ENCODE measurements at regions not wholly inside any gene's neighbourhood (a gene's known extent, or its start where the extent isn't known, plus 50 kb on each side); places are given as distances from the start of the nearest gene placed in this dataset.
A peak's percentile ranks its signal among the peaks of the same experiment; 100 is the strongest.

- H3K9ac ChIP-seq (ENCODE audit: extremely low read depth, insufficient read length, low read length), result no peak overlapping the region
- no peak overlapping the region for H2BK5ac ChIP-seq (ENCODE audit: insufficient read length, low read length)
- Mint-ChIP-seq H3K4me1 (peaks cover 0 to 5% of the 10 kb centered on the region in 2 experiments; a peak in 1 of 4 replicates), H3K4me3 (no peak overlapping the region), H3K36me3 (ENCODE audit: insufficient read depth in 1 of 3, low read depth in 3 of 3) (no peaks in the 10 kb centered on the region), H3K27ac (peak overlapping the region in 1 of 3 experiments; percentile 48; a peak in 1 of 7 replicates), H3K9me3 (no peaks in the 10 kb centered on the region), H3K27me3 (ENCODE audit: low read depth) (no peaks in the 10 kb centered on the region)
- no peak for DNase-seq
- H3T11ph ChIP-seq (ENCODE audit: low read length), result no peak overlapping the region
- no peak overlapping the region for H2BK20ac ChIP-seq (ENCODE audit: low read depth, low read length, poor library complexity, severe bottlenecking)
- H3K9me3 ChIP-seq (ENCODE audit: control insufficient read depth, low read depth, low read length), result no peaks in the 10 kb centered on the region
- H4K5ac ChIP-seq (ENCODE audit: insufficient read length, low read depth, low read length), result no peak overlapping the region
- no peak overlapping the region for H2BK12ac ChIP-seq (ENCODE audit: insufficient read length, low read depth, low read length)
- H3K23me2 ChIP-seq (ENCODE audit: insufficient read length, low read depth, low read length, poor library complexity, severe bottlenecking), result no peaks in the 10 kb centered on the region
- H3K18ac ChIP-seq (ENCODE audit: insufficient read length, low read depth, low read length), result no peak overlapping the region
- H4K91ac ChIP-seq (ENCODE audit: insufficient read length, low read depth, low read length), result no peak overlapping the region
- H2BK120ac ChIP-seq (ENCODE audit: low read depth, low read length, poor library complexity, severe bottlenecking), result no peak overlapping the region
- no peak overlapping the region for H3K23ac ChIP-seq (ENCODE audit: insufficient read length, low read depth, low read length)
- no peaks in the 10 kb centered on the region for H3K79me2 ChIP-seq (ENCODE audit: insufficient read depth, low read length)
- H3K4me2 ChIP-seq (ENCODE audit: insufficient read depth, insufficient read length, low read length), result no peak overlapping the region
- no peaks in the 10 kb centered on the region for H3K27me3 ChIP-seq (ENCODE audit: insufficient read depth, low read length)
- no CpG with 5 or more reads among the region's 1 CpG for WGBS (ENCODE audit: extremely low coverage, insufficient read length, low lambda C conversion rate)
- H4K20me1 ChIP-seq (ENCODE audit: control insufficient read depth, insufficient read depth, insufficient read length), result no peaks in the 10 kb centered on the region
- no peak overlapping the region for H2AK5ac ChIP-seq (ENCODE audit: insufficient read length, low read length)
- TF ChIP-seq CTCF (conservative IDR thresholded peaks at IDR 0.05), result no peak
- H4K8ac ChIP-seq (replicated peaks; ENCODE audit: insufficient read length, low read depth, low read length), result no peak overlapping the region
- no peak overlapping the region for H3K56ac ChIP-seq (ENCODE audit: insufficient read length, low read depth, low read length)
- H3K4ac ChIP-seq (ENCODE audit: low read depth, low read length), result no peak overlapping the region
- no peaks in the 10 kb centered on the region for H3K4me1 ChIP-seq (ENCODE audit: insufficient read depth, low read length)
- H2AFZ ChIP-seq (ENCODE audit: low read length), result no peak overlapping the region
- no peak overlapping the region for H3K27ac ChIP-seq (ENCODE audit: insufficient read length, low read depth, low read length)
- no peaks in the 10 kb centered on the region for H3K79me1 ChIP-seq (ENCODE audit: insufficient read depth, low read depth, low read length, poor library complexity, severe bottlenecking)
- no peak overlapping the region for H2BK15ac ChIP-seq (ENCODE audit: low read depth, low read length)
- H3K14ac ChIP-seq (ENCODE audit: insufficient read depth, low read length), result no peak overlapping the region
Observed at GRCh38 chr12:46941981-46942380, 116.2 kb upstream of the SLC38A4 start.

All from H9 (cell line).